Mesenchymal stem cell (in vitro differentiated cells and primary cell): ENCODE measurements at regions not wholly inside any gene's neighbourhood (a gene's known extent, or its start where the extent isn't known, plus 50 kb on each side); places are given as distances from the start of the nearest gene placed in this dataset.

Experiments used
- DNase-seq: peaks from one replicate; pipeline ENCODE4 v3.0.0-alpha.2; 2013
- H2AFZ ChIP-seq: one replicate; pipeline ENCODE4 v1.6.1; 2013; ENCODE audit warnings: low read depth, mild to moderate bottlenecking, control low read depth, inconsistent platforms, low read length, moderate library complexity
- H2AK5ac ChIP-seq: 2 replicates; pipeline ENCODE4 v1.6.1; 2013; ENCODE audit warnings: low read length, moderate library complexity, mild to moderate bottlenecking, inconsistent platforms; ENCODE audit not compliant: severe bottlenecking
- H2BK120ac ChIP-seq: one replicate; pipeline ENCODE4 v1.6.1; 2013; ENCODE audit warnings: low read depth, mild to moderate bottlenecking, inconsistent platforms, low read length, moderate library complexity
- H2BK12ac ChIP-seq, 2 experiments: one replicate each; pipeline ENCODE4 v1.6.1; 2013; ENCODE audit warnings: inconsistent platforms in 2 of 2, low read length in 2 of 2, mild to moderate bottlenecking in 2 of 2, moderate library complexity in 2 of 2, control low read depth in 1 of 2
- H2BK15ac ChIP-seq: one replicate; pipeline ENCODE4 v1.6.1; 2013; ENCODE audit warnings: mild to moderate bottlenecking, low read depth, inconsistent platforms; ENCODE audit not compliant: poor library complexity, severe bottlenecking
- H2BK5ac ChIP-seq: 2 replicates; pipeline ENCODE4 v1.6.1; 2013; ENCODE audit warnings: low read depth, mild to moderate bottlenecking, low read length, control low read depth, inconsistent platforms; ENCODE audit not compliant: poor library complexity, severe bottlenecking
- H3K14ac ChIP-seq, 2 experiments: one replicate each; pipeline ENCODE4 v1.6.1; 2013; ENCODE audit warnings: inconsistent platforms in 2 of 2, low read length in 2 of 2, control low read depth in 1 of 2, mild to moderate bottlenecking in 1 of 2, moderate library complexity in 1 of 2
- H3K18ac ChIP-seq, 2 experiments: one replicate each; pipeline ENCODE4 v1.6.1; 2013; ENCODE audit warnings: inconsistent platforms in 2 of 2, low read length in 2 of 2, control low read depth in 1 of 2, low read depth in 1 of 2, mild to moderate bottlenecking in 1 of 2
- H3K23ac ChIP-seq, 2 experiments: one replicate each; pipeline ENCODE4 v1.6.1; 2013; ENCODE audit warnings: inconsistent platforms in 2 of 2, low read length in 2 of 2, mild to moderate bottlenecking in 2 of 2, moderate library complexity in 2 of 2, control low read depth in 1 of 2
- H3K27ac ChIP-seq: 2 replicates; pipeline ENCODE4 v1.5.1; 2013; ENCODE audit warnings: mild to moderate bottlenecking, moderate library complexity, low read length, control low read depth, inconsistent platforms; ENCODE audit not compliant: poor library complexity, severe bottlenecking
- H3K27me3 ChIP-seq, 2 experiments: 2 replicates each; pipeline versions ENCODE4 v1.6.1 to v1.7.0; 2013; ENCODE audit warnings: low read length in 2 of 2, mild to moderate bottlenecking in 2 of 2, moderate library complexity in 2 of 2, control low read depth in 1 of 2, inconsistent platforms in 1 of 2; ENCODE audit not compliant: control insufficient read depth in 1 of 2, insufficient read depth in 1 of 2
- H3K36me3 ChIP-seq, 2 experiments: 2 replicates each; pipeline versions ENCODE4 v1.6.1 to v1.7.0; 2013; ENCODE audit warnings: low read length in 2 of 2, control low read depth in 1 of 2, inconsistent platforms in 1 of 2, low read depth in 1 of 2, mild to moderate bottlenecking in 1 of 2; ENCODE audit not compliant: insufficient read depth in 2 of 2, control insufficient read depth in 1 of 2
- H3K4ac ChIP-seq, 2 experiments: one replicate each; pipeline ENCODE4 v1.6.1; 2013; ENCODE audit warnings: inconsistent platforms in 2 of 2, low read length in 2 of 2, mild to moderate bottlenecking in 2 of 2, moderate library complexity in 2 of 2, control low read depth in 1 of 2, low read depth in 1 of 2
- H3K4me1 ChIP-seq: 2 replicates; pipeline ENCODE4 v1.6.1; 2013; ENCODE audit warnings: low read depth, low read length, control low read depth; ENCODE audit not compliant: control insufficient read depth, insufficient read depth
- H3K4me2 ChIP-seq: 2 replicates; pipeline ENCODE4 v1.6.1; 2013; ENCODE audit warnings: low read length, mild to moderate bottlenecking, inconsistent platforms; ENCODE audit not compliant: poor library complexity, severe bottlenecking
- H3K4me3 ChIP-seq, 2 experiments: 2 replicates each; pipeline versions ENCODE4 v1.5.1 to v1.7.0; 2013; ENCODE audit warnings: low read length in 2 of 2, mild to moderate bottlenecking in 2 of 2, control low read depth in 1 of 2, low read depth in 1 of 2; ENCODE audit not compliant: insufficient read depth in 1 of 2
- H3K79me1 ChIP-seq: replicated peaks from 2 replicates; pipeline ENCODE4 v1.6.1; 2013; ENCODE audit warnings: mild to moderate bottlenecking, control low read depth, low read length, inconsistent platforms; ENCODE audit not compliant: poor library complexity, severe bottlenecking
- H3K9ac ChIP-seq: 2 replicates; pipeline ENCODE4 v1.7.0; 2013; ENCODE audit warnings: mild to moderate bottlenecking, low read length, moderate library complexity
- H3K9me3 ChIP-seq: 2 replicates; pipeline ENCODE4 v1.7.0; 2013; ENCODE audit warnings: mild to moderate bottlenecking, low read length; ENCODE audit not compliant: control insufficient read depth
- H4K8ac ChIP-seq: one replicate; pipeline ENCODE4 v1.6.1; 2013; ENCODE audit warnings: inconsistent platforms, mild to moderate bottlenecking, low read length, moderate library complexity
- H4K91ac ChIP-seq: one replicate; pipeline ENCODE4 v1.6.1; 2013; ENCODE audit warnings: mild to moderate bottlenecking, low read length, inconsistent platforms
- WGBS: methylation state at CpG from one replicate; pipeline ENCODE4 v1.1.7; 2013; ENCODE audit warnings: mixed read lengths; 5-methylcytosine and 5-hydroxymethylcytosine counted together

DNA sequence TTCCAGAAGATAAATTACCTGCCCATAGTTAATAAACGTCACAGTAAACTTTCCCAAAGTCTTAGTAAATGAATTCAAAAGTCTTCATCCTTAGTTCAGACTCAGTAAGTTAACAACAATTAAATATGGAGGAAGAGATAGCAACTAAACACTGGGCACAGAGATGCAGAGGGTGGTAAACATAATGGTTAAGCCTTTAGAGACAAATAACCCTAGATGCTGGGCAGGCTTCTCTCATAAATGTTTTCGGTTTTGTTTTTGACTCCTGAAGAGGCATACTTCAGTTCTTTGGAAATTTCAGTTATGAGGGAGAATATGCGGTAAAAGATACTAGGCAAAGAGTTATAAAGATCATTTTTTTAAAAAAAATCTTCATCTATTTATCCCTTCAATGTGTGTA, 369.8 kb downstream of the FRK start:
- Histone ChIP-seq H2BK12ac (no peak overlapping the region), H3K79me1 (no peaks in the 10 kb centered on the region), H3K27ac (no peak overlapping the region), H2BK5ac (no peak overlapping the region), H2BK120ac (no peak overlapping the region), H3K4me2 (no peak overlapping the region), H3K18ac (no peak overlapping the region), H2BK15ac (no peak overlapping the region), H4K91ac (no peak overlapping the region), H3K9ac (no peak overlapping the region), H3K23ac (no peak overlapping the region), H3K9me3 (no peaks in the 10 kb centered on the region), H3K14ac (no peak overlapping the region), H2AFZ (no peak overlapping the region), H3K4me3 (no peak overlapping the region), H3K36me3 (no peaks in the 10 kb centered on the region), H3K4me1 (no peaks in the 10 kb centered on the region), H4K8ac (no peak overlapping the region), H3K4ac (no peak overlapping the region), H2AK5ac (no peak overlapping the region), H3K27me3 (no peaks in the 10 kb centered on the region)
- WGBS = 50% methylated on average over 1 of the region's 3 CpGs
- no peak for DNase-seq

DNA sequence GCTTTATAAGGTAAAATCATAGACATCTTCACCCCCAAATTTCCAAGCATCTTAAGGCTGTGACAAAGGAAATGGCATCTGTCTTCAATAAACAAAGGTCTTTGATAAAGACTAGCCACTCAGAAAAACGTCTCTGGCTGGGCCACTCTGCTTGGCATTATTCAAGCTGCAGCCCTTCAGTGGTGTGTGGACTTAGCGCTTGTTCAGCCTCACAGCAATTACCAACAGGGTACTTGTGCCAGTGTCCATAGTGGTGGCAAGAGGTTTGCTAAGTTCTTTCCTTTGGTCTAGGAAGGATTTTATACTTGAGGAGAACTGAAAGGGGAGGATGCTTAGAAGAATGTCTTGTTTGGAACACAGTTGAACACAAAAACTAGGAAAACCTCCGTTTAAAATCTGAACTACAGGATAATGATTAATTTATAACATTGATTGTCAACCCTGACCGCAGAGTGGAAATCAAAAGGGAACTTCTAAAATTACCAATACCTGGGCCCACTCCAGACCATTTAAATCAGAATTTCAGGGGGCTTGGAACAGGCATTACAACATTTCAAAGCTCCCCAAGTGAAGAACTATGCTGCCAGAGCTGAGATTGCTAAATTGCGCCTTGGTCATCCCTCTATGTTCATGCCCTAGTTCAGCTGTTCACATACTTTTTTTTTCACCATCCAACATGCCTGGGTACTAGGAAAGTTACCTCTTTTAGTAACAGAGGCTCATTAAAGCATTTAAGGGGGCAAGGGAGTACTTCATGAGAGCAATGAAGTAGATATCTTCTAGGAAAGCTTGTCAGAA, 378.5 kb downstream of the FRK start:
- no peak overlapping the region for H3K18ac ChIP-seq
- no peaks in the 10 kb centered on the region for H3K36me3 ChIP-seq
- H2BK5ac ChIP-seq = no peak overlapping the region
- no peaks in the 10 kb centered on the region for H3K4me1 ChIP-seq
- H4K8ac ChIP-seq = no peak overlapping the region
- no peak overlapping the region for H2BK12ac ChIP-seq
- no peak overlapping the region for H3K9ac ChIP-seq
- H2AFZ ChIP-seq = no peak overlapping the region
- DNase-seq = no peak
- 70% methylated on average over 4 of the region's 5 CpGs for WGBS
- H3K27me3 ChIP-seq = no peaks in the 10 kb centered on the region
- H3K14ac ChIP-seq = no peak overlapping the region
- no peak overlapping the region for H2BK15ac ChIP-seq
- no peak overlapping the region for H3K4ac ChIP-seq
- H3K4me3 ChIP-seq = no peak overlapping the region
- H3K9me3 ChIP-seq = no peaks in the 10 kb centered on the region
- H3K4me2 ChIP-seq = no peak overlapping the region
- H3K23ac ChIP-seq = no peak overlapping the region
- H3K79me1 ChIP-seq = no peaks in the 10 kb centered on the region
- H3K27ac ChIP-seq = no peak overlapping the region
- H4K91ac ChIP-seq = no peak overlapping the region
- no peak overlapping the region for H2AK5ac ChIP-seq
- no peak overlapping the region for H2BK120ac ChIP-seq

DNA sequence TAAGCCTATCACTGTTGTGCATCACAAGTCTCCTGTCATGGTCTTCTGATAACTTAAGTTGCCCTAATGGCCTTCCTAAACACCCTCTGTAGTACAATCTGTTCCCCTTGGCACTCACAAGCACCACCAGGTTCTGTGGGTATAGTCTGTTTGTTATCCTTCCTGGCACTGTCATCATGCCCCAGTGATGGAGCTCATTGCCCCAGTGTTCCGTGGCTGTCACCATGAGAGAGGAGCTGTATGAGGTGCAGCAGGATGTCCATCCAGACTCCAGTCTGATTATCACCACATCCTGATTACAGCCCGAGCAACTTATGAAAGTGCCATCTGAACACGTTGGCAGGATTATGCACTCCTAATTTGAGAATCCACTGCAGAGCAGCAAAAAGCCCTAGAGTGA, 380.1 kb downstream of the FRK start:
- no peak overlapping the region for H3K27ac ChIP-seq
- H3K18ac ChIP-seq = no peak overlapping the region
- H2BK120ac ChIP-seq = no peak overlapping the region
- H3K23ac ChIP-seq = no peak overlapping the region
- no peak overlapping the region for H2AFZ ChIP-seq
- H3K4ac ChIP-seq = no peak overlapping the region
- no peak overlapping the region for H3K14ac ChIP-seq
- no peaks in the 10 kb centered on the region for H3K9me3 ChIP-seq
- H2BK12ac ChIP-seq = no peak overlapping the region
- H3K27me3 ChIP-seq = no peaks in the 10 kb centered on the region
- H3K9ac ChIP-seq = no peak overlapping the region
- H3K79me1 ChIP-seq = no peaks in the 10 kb centered on the region
- no peaks in the 10 kb centered on the region for H3K36me3 ChIP-seq
- H4K91ac ChIP-seq = no peak overlapping the region
- DNase-seq = no peak
- no peak overlapping the region for H4K8ac ChIP-seq
- no peak overlapping the region for H2AK5ac ChIP-seq
- no peak overlapping the region for H3K4me2 ChIP-seq
- no peak overlapping the region for H2BK15ac ChIP-seq
- 68% methylated on average over 3 of the region's 3 CpGs for WGBS
- no peak overlapping the region for H2BK5ac ChIP-seq
- H3K4me1 ChIP-seq = no peaks in the 10 kb centered on the region
- H3K4me3 ChIP-seq = no peak overlapping the region

DNA sequence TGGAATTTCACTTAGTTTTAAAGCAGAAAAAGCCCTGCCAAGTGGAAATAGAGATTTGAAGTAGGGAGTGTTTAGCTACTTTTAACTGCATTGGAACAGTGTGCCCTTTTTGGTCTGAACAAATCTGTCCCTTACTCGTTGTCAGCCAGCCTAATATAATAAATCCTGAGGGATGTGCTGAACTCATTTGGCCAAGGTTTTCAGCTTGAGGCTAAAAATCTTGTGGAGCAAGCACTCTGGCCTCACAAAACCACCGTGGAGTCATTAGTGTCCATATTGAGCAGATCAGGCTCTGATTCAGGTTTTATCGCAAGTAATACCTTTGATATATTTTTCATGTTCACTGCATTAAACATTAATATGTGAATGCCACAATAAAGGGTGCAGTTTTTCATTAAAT, 383.5 kb downstream of the FRK start:
- DNase-seq = no peak
- Histone ChIP-seq H3K4me1 (no peaks in the 10 kb centered on the region), H3K4me3 (no peak overlapping the region), H2BK5ac (no peak overlapping the region), H3K4ac (no peak overlapping the region), H4K8ac (no peak overlapping the region), H3K4me2 (no peak overlapping the region), H3K9me3 (no peaks in the 10 kb centered on the region), H3K18ac (no peak overlapping the region), H3K23ac (no peak overlapping the region), H3K14ac (no peak overlapping the region), H3K9ac (no peak overlapping the region), H2BK15ac (no peak overlapping the region), H2AK5ac (no peak overlapping the region), H2AFZ (no peak overlapping the region), H2BK120ac (no peak overlapping the region), H3K36me3 (no peaks in the 10 kb centered on the region), H3K27ac (no peak overlapping the region), H4K91ac (no peak overlapping the region), H3K79me1 (no peaks in the 10 kb centered on the region), H3K27me3 (no peaks in the 10 kb centered on the region), H2BK12ac (no peak overlapping the region)
- 79% methylated on average over 2 of the region's 3 CpGs for WGBS
